H7 (cell line): ENCODE measurements at regions not wholly inside any gene's neighbourhood (a gene's known extent, or its start where the extent isn't known, plus 50 kb on each side); places are given as distances from the start of the nearest gene placed in this dataset.

Experiments
- DNase-seq: peaks from one replicate; pipeline ENCODE4 v3.0.0; 2012
- H3K27me3 ChIP-seq: 2 replicates; pipeline ENCODE4 v1.6.0; 2011; ENCODE audit warnings: mild to moderate bottlenecking, low read length; ENCODE audit not compliant: control insufficient read depth, insufficient read depth
- H3K36me3 ChIP-seq: replicated peaks from 2 replicates; pipeline ENCODE4 v1.5.1; 2011; ENCODE audit warnings: low read length; ENCODE audit not compliant: control insufficient read depth, insufficient read depth
- H3K4me3 ChIP-seq: 2 replicates; pipeline ENCODE4 v1.5.1; 2011; ENCODE audit warnings: low read depth, mild to moderate bottlenecking, control low read depth, low read length, moderate library complexity; ENCODE audit not compliant: insufficient read depth

DNA sequence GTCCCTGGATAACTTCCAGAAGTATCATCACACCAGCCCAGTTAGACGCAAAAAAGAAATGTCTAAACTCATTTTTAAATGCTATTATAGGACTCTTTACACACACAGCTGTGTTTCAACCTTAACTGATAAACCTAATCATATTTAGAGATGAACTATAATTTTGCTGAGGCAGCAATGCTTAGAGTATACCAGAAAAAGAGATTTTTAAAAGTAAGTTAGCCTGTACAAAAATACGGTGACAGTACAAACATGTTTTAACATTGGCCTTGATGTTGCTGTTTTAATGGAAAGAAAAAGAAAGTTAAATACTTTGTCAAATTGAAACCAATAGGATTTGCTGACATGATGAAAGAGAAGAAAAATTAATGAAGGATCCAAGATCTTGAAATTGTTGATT, 1341.2 kb upstream of the CDH6 start:
- H3K4me3 ChIP-seq: no peak overlapping the region
- H3K27me3 ChIP-seq: no peaks in the 10 kb centered on the region
- no peaks in the 10 kb centered on the region for H3K36me3 ChIP-seq
- no peak for DNase-seq

DNA sequence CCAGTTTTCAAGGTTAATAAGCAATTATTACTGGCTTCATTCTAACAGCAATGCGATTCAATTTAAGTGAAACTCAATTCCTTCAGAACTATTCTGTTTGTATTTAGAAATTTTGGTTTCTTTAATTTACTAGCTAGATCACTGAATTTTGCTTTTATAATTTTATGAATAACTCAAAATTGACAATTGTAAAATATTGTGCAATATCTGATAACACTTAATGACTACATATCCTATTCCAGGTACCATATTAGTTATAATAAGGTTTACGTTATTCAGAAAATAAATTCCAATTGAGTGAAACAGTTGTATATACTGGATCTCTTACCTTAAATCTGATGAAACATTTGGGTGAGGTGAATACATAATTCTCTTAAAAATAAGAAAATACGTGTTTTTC, 1348.3 kb upstream of the CDH6 start:
- Histone ChIP-seq H3K4me3 (no peak overlapping the region), H3K27me3 (no peaks in the 10 kb centered on the region), H3K36me3 (no peaks in the 10 kb centered on the region)
- DNase-seq: no peak

GRCh38 chr5:29833394-29833793, 1360.1 kb upstream of the CDH6 start:
- Histone ChIP-seq H3K27me3 (no peaks in the 10 kb centered on the region), H3K36me3 (no peaks in the 10 kb centered on the region), H3K4me3 (no peak overlapping the region)
- no peak for DNase-seq

GRCh38 chr5:29822521-29822920, 1371.0 kb upstream of the CDH6 start:
- Histone ChIP-seq H3K4me3 (no peak overlapping the region), H3K27me3 (no peaks in the 10 kb centered on the region), H3K36me3 (no peaks in the 10 kb centered on the region)
- no peak for DNase-seq

GRCh38 chr5:29811914-29812679, 1381.4 kb upstream of the CDH6 start:
- no peak overlapping the region for H3K4me3 ChIP-seq
- DNase-seq: no peak
- H3K36me3 ChIP-seq: no peaks in the 10 kb centered on the region

GRCh38 chr5:29805804-29806203, 1387.7 kb upstream of the CDH6 start:
- Histone ChIP-seq H3K27me3 (no peaks in the 10 kb centered on the region), H3K4me3 (no peak overlapping the region), H3K36me3 (no peaks in the 10 kb centered on the region)
- DNase-seq: no peak

More at GRCh38 chr5:29811914-29812679, 1381.4 kb upstream of the CDH6 start:
- no peaks in the 10 kb centered on the region for H3K27me3 ChIP-seq

- H3K36me3 ChIP-seq: no peaks in the 10 kb centered on the region
- H3K4me3 ChIP-seq: no peak overlapping the region
- no peaks in the 10 kb centered on the region for H3K27me3 ChIP-seq
- DNase-seq: no peak
Observed at GRCh38 chr5:29800752-29801151, 1392.7 kb upstream of the CDH6 start.

- Histone ChIP-seq H3K27me3 (no peaks in the 10 kb centered on the region), H3K4me3 (no peak overlapping the region), H3K36me3 (no peaks in the 10 kb centered on the region)
- DNase-seq: no peak
Observed at GRCh38 chr5:29796013-29796412, 1397.5 kb upstream of the CDH6 start.

DNA sequence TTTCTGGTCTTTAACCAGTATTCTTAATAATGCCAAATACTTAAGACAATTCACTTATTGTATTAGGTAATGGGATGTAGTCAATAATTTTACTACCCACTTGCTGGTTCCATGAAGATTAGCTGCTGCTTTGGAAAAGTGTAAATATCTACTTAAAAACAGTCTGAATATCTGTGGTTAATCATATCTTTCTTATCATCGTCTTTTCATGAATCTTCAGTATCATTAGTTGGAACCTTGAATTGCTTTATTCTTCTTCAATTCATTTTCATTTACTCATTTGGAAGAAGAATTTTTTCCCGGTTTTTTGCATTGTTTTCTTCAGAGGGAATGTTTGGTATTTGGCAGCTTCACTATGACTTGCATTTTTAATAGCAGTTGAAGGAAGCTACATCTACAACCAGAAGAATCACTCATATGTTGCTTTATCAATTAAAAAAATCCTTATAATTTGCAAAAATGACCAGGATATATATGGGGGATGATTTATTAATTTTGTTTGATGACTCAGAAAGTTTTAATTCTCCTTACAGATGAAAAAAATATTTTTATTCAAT, 1398.3 kb upstream of the CDH6 start:
- no peaks in the 10 kb centered on the region for H3K27me3 ChIP-seq
- no peak for DNase-seq
- no peaks in the 10 kb centered on the region for H3K36me3 ChIP-seq
- H3K4me3 ChIP-seq: no peak overlapping the region

GRCh38 chr5:29794141-29794787, 1399.2 kb upstream of the CDH6 start:
- no peaks in the 10 kb centered on the region for H3K27me3 ChIP-seq

GRCh38 chr5:29790281-29790680, 1403.2 kb upstream of the CDH6 start:
- DNase-seq: no peak
- Histone ChIP-seq H3K4me3 (no peak overlapping the region), H3K27me3 (no peaks in the 10 kb centered on the region), H3K36me3 (no peaks in the 10 kb centered on the region)

More at GRCh38 chr5:29794141-29794787, 1399.2 kb upstream of the CDH6 start:
- no peak for DNase-seq
- Histone ChIP-seq H3K36me3 (no peaks in the 10 kb centered on the region), H3K4me3 (no peak overlapping the region)

DNA sequence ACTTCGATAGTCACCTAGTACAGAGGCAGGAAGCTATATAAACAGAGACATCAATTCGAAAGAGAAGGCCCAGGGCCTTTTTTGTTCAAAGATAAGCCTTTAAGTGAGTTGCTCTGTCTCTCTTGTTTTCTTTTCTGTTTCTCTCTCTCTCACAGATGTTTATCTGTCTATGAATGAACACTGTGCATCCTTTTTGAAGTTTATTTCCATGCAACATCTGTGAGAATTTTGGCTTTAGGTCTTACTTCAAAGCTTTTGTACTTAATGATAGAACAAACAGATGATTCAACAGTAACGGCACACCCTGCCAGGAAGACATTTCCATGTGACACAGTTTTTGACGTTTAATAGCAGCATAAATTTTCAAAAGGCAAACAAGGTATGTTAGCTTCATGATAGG, 1413.1 kb upstream of the CDH6 start:
- no peak for DNase-seq
- no peaks in the 10 kb centered on the region for H3K27me3 ChIP-seq
- H3K4me3 ChIP-seq: no peak overlapping the region
- no peaks in the 10 kb centered on the region for H3K36me3 ChIP-seq

GRCh38 chr5:29779141-29779540, 1414.3 kb upstream of the CDH6 start:
- DNase-seq: no peak
- no peak overlapping the region for H3K4me3 ChIP-seq
- H3K36me3 ChIP-seq: no peaks in the 10 kb centered on the region
- no peaks in the 10 kb centered on the region for H3K27me3 ChIP-seq

GRCh38 chr5:29777373-29777772, 1416.1 kb upstream of the CDH6 start:
- Histone ChIP-seq H3K4me3 (no peak overlapping the region), H3K27me3 (no peaks in the 10 kb centered on the region), H3K36me3 (no peaks in the 10 kb centered on the region)
- no peak for DNase-seq

DNA sequence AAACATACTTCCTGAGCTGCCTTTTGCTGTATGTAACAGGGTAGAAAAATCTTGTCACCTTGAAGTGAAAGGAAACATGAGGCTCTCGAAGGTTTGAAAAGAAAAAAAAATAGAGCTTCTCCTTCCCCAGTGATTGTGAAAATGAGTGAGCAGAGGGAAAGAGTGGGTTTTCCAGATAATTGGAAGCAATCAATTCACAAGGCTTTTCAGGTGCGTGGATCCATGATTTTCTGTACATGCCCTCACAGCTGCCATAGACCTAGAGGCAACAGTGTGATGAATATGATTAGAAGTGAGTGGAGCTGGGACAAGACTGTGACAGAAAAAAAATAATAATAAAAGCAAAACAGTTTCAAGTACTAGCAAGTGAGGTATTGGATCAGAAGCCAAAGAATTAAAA, 1422.5 kb upstream of the CDH6 start:
- no peaks in the 10 kb centered on the region for H3K27me3 ChIP-seq
- H3K4me3 ChIP-seq: no peak overlapping the region
- no peak for DNase-seq
- H3K36me3 ChIP-seq: no peaks in the 10 kb centered on the region
